ENCODE measurements at regions not wholly inside any gene's neighbourhood (a gene's known extent, or its start where the extent isn't known, plus 50 kb on each side); places are given as distances from the start of the nearest gene placed in this dataset.

- no peaks in the 10 kb centered on the region for H3K79me2 ChIP-seq (ENCODE audit: insufficient read depth, low read length)
- H3K4me1 ChIP-seq (ENCODE audit: insufficient read depth, low read length, poor library complexity, severe bottlenecking) = no peaks in the 10 kb centered on the region
- no peaks in the 10 kb centered on the region for H4K20me1 ChIP-seq (ENCODE audit: insufficient read depth, low read length, poor library complexity, severe bottlenecking)
- no peaks in the 10 kb centered on the region for H3K36me3 ChIP-seq (ENCODE audit: insufficient read depth, low read length)
- no peaks in the 10 kb centered on the region for H3K9me2 ChIP-seq (replicated peaks; ENCODE audit: low read depth, low read length)
- no peak overlapping the region for H3K9ac ChIP-seq (ENCODE audit: low read depth, low read length, poor library complexity, severe bottlenecking)
- H3K27me3 ChIP-seq (ENCODE audit: insufficient read depth, low read length, poor library complexity, severe bottlenecking) = no peaks in the 10 kb centered on the region
- no peaks in the 10 kb centered on the region for H3F3A ChIP-seq (ENCODE audit: low read depth)
- no peak overlapping the region for H3K4me2 ChIP-seq (ENCODE audit: low read depth, low read length, poor library complexity, severe bottlenecking)
- no peak overlapping the region for H2AFZ ChIP-seq (ENCODE audit: low read length)
- no peaks in the 10 kb centered on the region; the same call in 1 of the 2 replicates for H3K9me3 ChIP-seq (ENCODE audit: insufficient read depth, low read depth, low read length)
- no peak overlapping the region for H3K4me3 ChIP-seq (ENCODE audit: low read length, poor library complexity, severe bottlenecking)
- no peak for TF ChIP-seq EZH2phosphoT487 (IDR thresholded peaks at IDR 0.05; ENCODE audit: borderline replicate concordance)
- no peak for TF ChIP-seq CTCF (conservative IDR thresholded peaks at IDR 0.05; ENCODE audit: low read length)
These were observed 638.9 kb upstream of the FZD8 start for GRCh38 chr10:36280890-36281499.

DNA sequence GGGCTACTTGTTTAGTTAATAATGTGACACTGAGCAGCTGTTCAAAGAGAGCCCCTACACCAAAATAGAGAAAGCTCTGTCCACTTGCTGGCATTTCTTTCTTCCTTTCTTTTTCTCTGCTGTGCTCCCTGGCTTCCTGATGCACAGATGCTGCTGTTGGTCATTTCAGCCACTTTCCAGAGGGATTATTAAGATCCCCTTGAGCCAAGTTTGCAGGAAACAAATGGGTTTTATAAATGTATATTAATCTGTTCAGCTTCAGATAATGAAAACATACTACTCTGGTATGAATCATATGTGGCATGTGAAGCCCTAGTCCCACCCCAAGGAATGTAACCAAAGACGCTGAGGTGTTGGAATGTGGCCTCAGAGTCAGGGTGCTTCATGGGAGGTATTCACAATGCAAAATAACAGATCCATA is 638.2 kb upstream of the FZD8 start:
- Histone ChIP-seq H3K79me2 (ENCODE audit: insufficient read depth, low read length) (no peaks in the 10 kb centered on the region), H3F3A (ENCODE audit: low read depth) (no peaks in the 10 kb centered on the region), H3K27me3 (ENCODE audit: insufficient read depth, low read length, poor library complexity, severe bottlenecking) (no peaks in the 10 kb centered on the region), H3K4me2 (ENCODE audit: low read depth, low read length, poor library complexity, severe bottlenecking) (no peak overlapping the region), H2AFZ (ENCODE audit: low read length) (no peak overlapping the region), H3K9me2 (replicated peaks; ENCODE audit: low read depth, low read length) (no peaks in the 10 kb centered on the region), H3K4me3 (ENCODE audit: low read length, poor library complexity, severe bottlenecking) (no peak overlapping the region), H3K9me3 (ENCODE audit: insufficient read depth, low read depth, low read length) (no peaks in the 10 kb centered on the region; the same call in 1 of the 2 replicates), H3K9ac (ENCODE audit: low read depth, low read length, poor library complexity, severe bottlenecking) (no peak overlapping the region), H4K20me1 (ENCODE audit: insufficient read depth, low read length, poor library complexity, severe bottlenecking) (no peaks in the 10 kb centered on the region), H3K4me1 (ENCODE audit: insufficient read depth, low read length, poor library complexity, severe bottlenecking) (no peaks in the 10 kb centered on the region), H3K36me3 (ENCODE audit: insufficient read depth, low read length) (no peaks in the 10 kb centered on the region)
- TF ChIP-seq CTCF (conservative IDR thresholded peaks at IDR 0.05; ENCODE audit: low read length) = no peak
- no peak for TF ChIP-seq EZH2phosphoT487 (IDR thresholded peaks at IDR 0.05; ENCODE audit: borderline replicate concordance)

DNA sequence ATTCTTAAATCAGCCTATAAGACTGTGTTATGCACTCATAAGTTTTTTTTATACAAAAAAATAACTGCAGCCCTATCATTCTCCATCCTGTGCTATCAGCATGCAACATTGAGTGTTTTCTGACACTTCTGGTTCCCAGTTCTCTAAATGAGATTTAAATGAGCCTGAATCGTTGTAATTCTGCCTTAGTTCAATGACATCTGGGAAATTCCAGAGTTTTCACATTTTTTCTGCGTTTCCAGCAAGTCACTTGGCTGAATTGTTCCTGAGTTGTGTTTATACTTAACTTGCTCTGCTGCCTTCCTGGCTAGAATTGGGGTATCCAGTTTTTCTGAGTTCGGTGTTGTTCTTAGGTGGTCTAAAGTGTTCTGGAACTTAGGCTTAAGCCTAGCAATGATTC is 636.1 kb upstream of the FZD8 start:
- Histone ChIP-seq H3K27me3 (ENCODE audit: insufficient read depth, low read length, poor library complexity, severe bottlenecking) (no peaks in the 10 kb centered on the region), H4K20me1 (ENCODE audit: insufficient read depth, low read length, poor library complexity, severe bottlenecking) (no peaks in the 10 kb centered on the region), H3K79me2 (ENCODE audit: insufficient read depth, low read length) (no peaks in the 10 kb centered on the region), H3K9me3 (ENCODE audit: insufficient read depth, low read depth, low read length) (no peaks in the 10 kb centered on the region; the same call in 1 of the 2 replicates), H3K4me2 (ENCODE audit: low read depth, low read length, poor library complexity, severe bottlenecking) (no peak overlapping the region), H3K4me1 (ENCODE audit: insufficient read depth, low read length, poor library complexity, severe bottlenecking) (no peaks in the 10 kb centered on the region), H3F3A (ENCODE audit: low read depth) (no peaks in the 10 kb centered on the region), H3K9ac (ENCODE audit: low read depth, low read length, poor library complexity, severe bottlenecking) (no peak overlapping the region), H3K4me3 (ENCODE audit: low read length, poor library complexity, severe bottlenecking) (no peak overlapping the region), H3K36me3 (ENCODE audit: insufficient read depth, low read length) (no peaks in the 10 kb centered on the region), H3K9me2 (replicated peaks; ENCODE audit: low read depth, low read length) (no peaks in the 10 kb centered on the region), H2AFZ (ENCODE audit: low read length) (no peak overlapping the region)
- TF ChIP-seq CTCF (conservative IDR thresholded peaks at IDR 0.05; ENCODE audit: low read length) (no peak), EZH2phosphoT487 (IDR thresholded peaks at IDR 0.05; ENCODE audit: borderline replicate concordance) (no peak)

Measured in Loucy (cell line).